ENCODE measurements at regions not wholly inside any gene's neighbourhood (a gene's known extent, or its start where the extent isn't known, plus 50 kb on each side); places are given as distances from the start of the nearest gene placed in this dataset.

DNA sequence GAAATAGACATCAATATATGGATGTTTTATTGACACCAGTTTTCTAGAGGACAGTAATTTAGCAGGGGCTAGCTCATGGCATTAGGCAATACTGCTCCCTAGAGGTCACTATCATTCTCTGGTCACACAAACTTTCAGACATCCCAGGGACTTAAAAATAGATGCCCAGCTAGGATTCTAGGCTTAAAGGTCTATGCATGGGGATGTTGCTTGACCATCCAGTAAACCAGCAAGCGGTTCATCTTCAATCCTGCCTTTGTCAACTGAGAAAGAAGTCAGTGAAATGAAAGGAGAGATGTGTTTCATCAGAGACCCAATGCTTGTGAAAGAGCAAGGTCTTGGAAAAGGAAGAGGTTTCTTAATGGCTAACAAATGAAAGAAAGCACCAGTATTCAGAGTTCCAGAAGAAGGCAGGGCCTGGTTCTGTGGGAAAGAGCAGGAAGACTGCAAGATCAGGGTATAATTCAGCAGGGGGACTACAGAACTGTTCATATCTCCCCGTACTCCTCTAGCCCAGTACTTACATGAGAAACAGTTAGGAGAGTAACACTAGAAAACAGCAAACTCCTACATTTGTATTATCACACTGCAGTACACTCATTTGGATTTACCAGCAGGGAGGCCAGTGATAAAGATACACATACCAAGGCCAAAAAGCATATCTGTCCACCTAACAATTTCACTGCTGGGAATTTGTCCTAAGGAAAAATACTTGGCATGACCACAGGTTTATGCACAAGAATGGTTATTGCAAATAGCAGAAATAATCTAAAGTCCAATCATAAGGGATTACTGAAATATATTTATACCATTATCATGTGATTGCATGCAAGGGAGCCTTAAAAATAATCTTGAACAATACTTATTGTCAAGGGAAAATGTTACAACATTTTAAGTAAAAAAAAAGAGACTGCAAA lies 151.4 kb upstream of the LAMA2 start:
- no peak for TF ChIP-seq EZH2phosphoT487 (conservative IDR thresholded peaks at IDR 0.05; ENCODE audit: low read length)
- TF ChIP-seq CTCF (IDR thresholded peaks at IDR 0.05; ENCODE audit: insufficient read depth, low read length, poor library complexity, severe bottlenecking), result no peak
